GM23338 (cell line): ENCODE measurements at regions not wholly inside any gene's neighbourhood (a gene's known extent, or its start where the extent isn't known, plus 50 kb on each side); places are given as distances from the start of the nearest gene placed in this dataset.

Experiments used
- CREB1 ChIP-seq: fragments of 250-450 bp; sonication (Bioruptor Pico); IDR thresholded peaks from 2 replicates; pipeline ENCODE4 v1.5.0; 2020; ENCODE audit warnings: low read depth, mild to moderate bottlenecking, moderate library complexity
- EZH2 ChIP-seq: fragments of 200-600 bp; sonication (generic); IDR thresholded peaks from one replicate; pipeline ENCODE4 v1.8.0; 2017; ENCODE audit warnings: antibody characterized with exemption, mild to moderate bottlenecking, low read depth; ENCODE audit not compliant: unreplicated experiment
- EZH2phosphoT487 ChIP-seq: fragments of 200-600 bp; sonication (generic); IDR thresholded peaks from one replicate; pipeline ENCODE4 v1.8.1; 2018; ENCODE audit warnings: antibody characterized with exemption; ENCODE audit not compliant: unreplicated experiment
- POLR2AphosphoS5 ChIP-seq: IDR thresholded peaks from 2 replicates; pipeline ENCODE4 v1.6.1; 2016; ENCODE audit warnings: antibody characterized with exemption, low read depth
- STAT1 ChIP-seq: IDR thresholded peaks from one replicate; pipeline ENCODE4 v1.6.1; 2016; ENCODE audit warnings: antibody characterized with exemption; ENCODE audit not compliant: unreplicated experiment
- ZNF331 ChIP-seq: fragments of 250-450 bp; sonication (Bioruptor Pico); IDR thresholded peaks from 2 replicates; pipeline ENCODE4 v1.5.0; 2020; ENCODE audit warnings: low read depth, mild to moderate bottlenecking, moderate library complexity
- TF ChIP-seq, protein P1 (sequence below), 2 experiments: fragments of 200-600 bp in 1 of 2; sonication (generic) in 1 of 2; conservative IDR thresholded peaks; 2 replicates each; pipeline versions ENCODE4 v1.5.1 to v1.6.1; 2016 to 2017; ENCODE audit warnings: antibody characterized with exemption in 2 of 2, low read depth in 2 of 2, mild to moderate bottlenecking in 2 of 2, moderate library complexity in 1 of 2
- TF ChIP-seq, protein P2 (sequence below): IDR thresholded peaks from one replicate; pipeline ENCODE4 v1.6.1; 2018; ENCODE audit warnings: antibody characterized with exemption; ENCODE audit not compliant: unreplicated experiment

DNA sequence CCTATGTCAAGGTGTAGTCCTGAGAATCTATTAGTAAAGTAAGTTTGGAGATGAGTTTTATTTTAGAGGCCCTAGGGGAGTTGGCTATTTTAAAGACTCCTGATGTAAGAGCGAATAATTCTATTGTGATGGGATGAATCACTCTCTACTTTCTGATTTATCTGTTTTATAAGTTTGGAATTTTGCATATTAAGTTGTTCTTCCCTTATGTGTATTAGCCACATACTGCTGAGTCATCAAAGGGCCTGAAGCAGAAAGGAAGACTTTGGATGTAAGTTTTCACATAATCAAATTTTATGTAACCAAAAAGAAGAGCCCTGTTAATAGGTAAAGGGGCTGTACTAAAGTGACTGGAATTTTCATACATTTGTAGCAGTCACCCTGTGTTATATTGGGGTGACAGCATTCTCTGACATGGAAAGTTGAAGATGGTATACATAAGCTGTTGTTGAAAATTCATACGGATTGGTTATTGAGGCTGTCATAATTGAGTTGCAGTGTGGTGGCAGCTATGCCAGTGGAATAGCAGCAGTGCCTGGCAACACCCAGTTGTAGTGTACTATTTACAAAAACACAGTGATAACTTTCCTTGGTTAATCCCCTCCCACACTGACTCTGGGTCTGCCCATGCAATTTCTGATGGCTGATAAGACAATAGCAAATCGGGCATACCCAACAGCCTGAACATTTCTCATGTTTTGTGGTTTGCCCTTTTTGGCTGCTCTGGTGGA is 90.6 kb upstream of the NTM start:
- TF ChIP-seq, protein P1, sequence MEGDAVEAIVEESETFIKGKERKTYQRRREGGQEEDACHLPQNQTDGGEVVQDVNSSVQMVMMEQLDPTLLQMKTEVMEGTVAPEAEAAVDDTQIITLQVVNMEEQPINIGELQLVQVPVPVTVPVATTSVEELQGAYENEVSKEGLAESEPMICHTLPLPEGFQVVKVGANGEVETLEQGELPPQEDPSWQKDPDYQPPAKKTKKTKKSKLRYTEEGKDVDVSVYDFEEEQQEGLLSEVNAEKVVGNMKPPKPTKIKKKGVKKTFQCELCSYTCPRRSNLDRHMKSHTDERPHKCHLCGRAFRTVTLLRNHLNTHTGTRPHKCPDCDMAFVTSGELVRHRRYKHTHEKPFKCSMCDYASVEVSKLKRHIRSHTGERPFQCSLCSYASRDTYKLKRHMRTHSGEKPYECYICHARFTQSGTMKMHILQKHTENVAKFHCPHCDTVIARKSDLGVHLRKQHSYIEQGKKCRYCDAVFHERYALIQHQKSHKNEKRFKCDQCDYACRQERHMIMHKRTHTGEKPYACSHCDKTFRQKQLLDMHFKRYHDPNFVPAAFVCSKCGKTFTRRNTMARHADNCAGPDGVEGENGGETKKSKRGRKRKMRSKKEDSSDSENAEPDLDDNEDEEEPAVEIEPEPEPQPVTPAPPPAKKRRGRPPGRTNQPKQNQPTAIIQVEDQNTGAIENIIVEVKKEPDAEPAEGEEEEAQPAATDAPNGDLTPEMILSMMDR (conservative IDR thresholded peaks at IDR 0.05; ENCODE audit: low read depth in 2 of 2), result no peak
- TF ChIP-seq EZH2 (no peak), POLR2AphosphoS5 (no peak), ZNF331 (CRISPR knock-in tag) (no peak), STAT1 (no peak), CREB1 (no peak), EZH2phosphoT487 (no peak)
- TF ChIP-seq, protein P2, sequence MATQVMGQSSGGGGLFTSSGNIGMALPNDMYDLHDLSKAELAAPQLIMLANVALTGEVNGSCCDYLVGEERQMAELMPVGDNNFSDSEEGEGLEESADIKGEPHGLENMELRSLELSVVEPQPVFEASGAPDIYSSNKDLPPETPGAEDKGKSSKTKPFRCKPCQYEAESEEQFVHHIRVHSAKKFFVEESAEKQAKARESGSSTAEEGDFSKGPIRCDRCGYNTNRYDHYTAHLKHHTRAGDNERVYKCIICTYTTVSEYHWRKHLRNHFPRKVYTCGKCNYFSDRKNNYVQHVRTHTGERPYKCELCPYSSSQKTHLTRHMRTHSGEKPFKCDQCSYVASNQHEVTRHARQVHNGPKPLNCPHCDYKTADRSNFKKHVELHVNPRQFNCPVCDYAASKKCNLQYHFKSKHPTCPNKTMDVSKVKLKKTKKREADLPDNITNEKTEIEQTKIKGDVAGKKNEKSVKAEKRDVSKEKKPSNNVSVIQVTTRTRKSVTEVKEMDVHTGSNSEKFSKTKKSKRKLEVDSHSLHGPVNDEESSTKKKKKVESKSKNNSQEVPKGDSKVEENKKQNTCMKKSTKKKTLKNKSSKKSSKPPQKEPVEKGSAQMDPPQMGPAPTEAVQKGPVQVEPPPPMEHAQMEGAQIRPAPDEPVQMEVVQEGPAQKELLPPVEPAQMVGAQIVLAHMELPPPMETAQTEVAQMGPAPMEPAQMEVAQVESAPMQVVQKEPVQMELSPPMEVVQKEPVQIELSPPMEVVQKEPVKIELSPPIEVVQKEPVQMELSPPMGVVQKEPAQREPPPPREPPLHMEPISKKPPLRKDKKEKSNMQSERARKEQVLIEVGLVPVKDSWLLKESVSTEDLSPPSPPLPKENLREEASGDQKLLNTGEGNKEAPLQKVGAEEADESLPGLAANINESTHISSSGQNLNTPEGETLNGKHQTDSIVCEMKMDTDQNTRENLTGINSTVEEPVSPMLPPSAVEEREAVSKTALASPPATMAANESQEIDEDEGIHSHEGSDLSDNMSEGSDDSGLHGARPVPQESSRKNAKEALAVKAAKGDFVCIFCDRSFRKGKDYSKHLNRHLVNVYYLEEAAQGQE, result no peak
